ENCODE measurements at regions not wholly inside any gene's neighbourhood (a gene's known extent, or its start where the extent isn't known, plus 50 kb on each side); places are given as distances from the start of the nearest gene placed in this dataset.

GRCh38 chr4:159010563-159011260 is 92.2 kb upstream of the RAPGEF2 start:
- no peak overlapping the region for H3K27ac Mint-ChIP-seq
- intact Hi-C loops (cut with DNase I, micrococcal nuclease), result no loop called here
- Histone ChIP-seq H3K9me3 (ENCODE audit: control insufficient read depth in 1 of 2, insufficient read depth in 1 of 2, low read length in 2 of 2) (peaks cover 0 to 2% of the 10 kb centered on the region in 2 experiments), H3K4me3 (ENCODE audit: low read length) (no peak overlapping the region), H3K4me1 (ENCODE audit: insufficient read depth, low read length) (no peaks in the 10 kb centered on the region), H3K27me3 (ENCODE audit: control insufficient read depth in 1 of 2, insufficient read depth in 2 of 2, low read length in 2 of 2) (no peaks in the 10 kb centered on the region), H3K27ac (ENCODE audit: low read depth in 1 of 2, low read length in 2 of 2) (no peak overlapping the region), H3K36me3 (ENCODE audit: insufficient read depth, low read length) (no peaks in the 10 kb centered on the region)
- no peaks in the 10 kb centered on the region for H3K9me3 Mint-ChIP-seq
- TF ChIP-seq CTCF (IDR thresholded peaks at IDR 0.05), result no peak
- DNase-seq, result no peak
- H3K27me3 Mint-ChIP-seq, result peaks cover 10% of the 10 kb centered on the region
- CTCF ChIA-PET, result no interaction called here
- POLR2A ChIA-PET, result no interaction called here
- no peaks in the 10 kb centered on the region for H3K36me3 Mint-ChIP-seq (ENCODE audit: low read depth)
- no peaks in the 10 kb centered on the region for H3K4me1 Mint-ChIP-seq (ENCODE audit: low read depth)
- ATAC-seq (ENCODE audit: poor library complexity), result no peak
- H3K4me3 Mint-ChIP-seq, result no peak overlapping the region

GRCh38 chr4:159012381-159012780 is 90.5 kb upstream of the RAPGEF2 start:
- no peaks in the 10 kb centered on the region for H3K27me3 ChIP-seq (ENCODE audit: control insufficient read depth in 1 of 2, insufficient read depth in 2 of 2, low read length in 2 of 2)
- no peak overlapping the region for H3K27ac ChIP-seq (ENCODE audit: low read depth in 1 of 2, low read length in 2 of 2)
- Mint-ChIP-seq H3K27ac (no peak overlapping the region), H3K4me1 (ENCODE audit: low read depth) (no peaks in the 10 kb centered on the region), H3K36me3 (ENCODE audit: low read depth) (no peaks in the 10 kb centered on the region), H3K27me3 (peaks cover 10% of the 10 kb centered on the region), H3K9me3 (no peaks in the 10 kb centered on the region), H3K4me3 (no peak overlapping the region)
- no peak overlapping the region for H3K4me3 ChIP-seq (ENCODE audit: low read length)
- ChIA-PET CTCF (no interaction called here), POLR2A (no interaction called here)
- no peak for TF ChIP-seq CTCF (IDR thresholded peaks at IDR 0.05)
- no peaks in the 10 kb centered on the region for H3K9me3 ChIP-seq (ENCODE audit: control insufficient read depth in 1 of 2, insufficient read depth in 1 of 2, low read length in 2 of 2)
- DNase-seq (no peak), ATAC-seq (ENCODE audit: poor library complexity) (no peak)
- intact Hi-C loops (cut with DNase I, micrococcal nuclease), result no loop called here
- H3K4me1 ChIP-seq (ENCODE audit: insufficient read depth, low read length), result no peaks in the 10 kb centered on the region
- H3K36me3 ChIP-seq (ENCODE audit: insufficient read depth, low read length), result no peaks in the 10 kb centered on the region

GRCh38 chr4:159013692-159014091 is 89.2 kb upstream of the RAPGEF2 start:
- intact Hi-C loops (cut with DNase I, micrococcal nuclease), result no loop called here
- no peak for ATAC-seq (ENCODE audit: poor library complexity)

More at GRCh38 chr4:159013692-159014091, 89.2 kb upstream of the RAPGEF2 start:
- Mint-ChIP-seq H3K27me3 (peaks cover 10% of the 10 kb centered on the region), H3K4me3 (no peak overlapping the region), H3K4me1 (ENCODE audit: low read depth) (no peaks in the 10 kb centered on the region), H3K36me3 (ENCODE audit: low read depth) (no peaks in the 10 kb centered on the region), H3K27ac (no peak overlapping the region), H3K9me3 (no peaks in the 10 kb centered on the region)
- no peaks in the 10 kb centered on the region for H3K9me3 ChIP-seq (ENCODE audit: control insufficient read depth in 1 of 2, insufficient read depth in 1 of 2, low read length in 2 of 2)
- ChIA-PET POLR2A (no interaction called here), CTCF (no interaction called here)
- DNase-seq, result no peak
- TF ChIP-seq CTCF (IDR thresholded peaks at IDR 0.05), result no peak
- no peak overlapping the region for H3K27ac ChIP-seq (ENCODE audit: low read depth in 1 of 2, low read length in 2 of 2)
- H3K4me1 ChIP-seq (ENCODE audit: insufficient read depth, low read length), result no peaks in the 10 kb centered on the region
- no peaks in the 10 kb centered on the region for H3K36me3 ChIP-seq (ENCODE audit: insufficient read depth, low read length)
- no peaks in the 10 kb centered on the region for H3K27me3 ChIP-seq (ENCODE audit: control insufficient read depth in 1 of 2, insufficient read depth in 2 of 2, low read length in 2 of 2)
- no peak overlapping the region for H3K4me3 ChIP-seq (ENCODE audit: low read length)

Measured in CD4-positive, alpha-beta T cell (primary cell).